22Rv1 (cell line): ENCODE measurements at regions not wholly inside any gene's neighbourhood (a gene's known extent, or its start where the extent isn't known, plus 50 kb on each side); places are given as distances from the start of the nearest gene placed in this dataset.

Experiments
- ZFX ChIP-seq: fragments of 450-650 bp; IDR thresholded peaks from 2 replicates; pipeline ENCODE4 v1.6.1; 2017; ENCODE audit warnings: antibody characterized with exemption, borderline replicate concordance
- TF ChIP-seq, protein P1 (sequence below): fragments of 450-650 bp; IDR thresholded peaks from 2 replicates; pipeline ENCODE4 v1.5.1; 2017; ENCODE audit warnings: mild to moderate bottlenecking

- TF ChIP-seq, protein P1, sequence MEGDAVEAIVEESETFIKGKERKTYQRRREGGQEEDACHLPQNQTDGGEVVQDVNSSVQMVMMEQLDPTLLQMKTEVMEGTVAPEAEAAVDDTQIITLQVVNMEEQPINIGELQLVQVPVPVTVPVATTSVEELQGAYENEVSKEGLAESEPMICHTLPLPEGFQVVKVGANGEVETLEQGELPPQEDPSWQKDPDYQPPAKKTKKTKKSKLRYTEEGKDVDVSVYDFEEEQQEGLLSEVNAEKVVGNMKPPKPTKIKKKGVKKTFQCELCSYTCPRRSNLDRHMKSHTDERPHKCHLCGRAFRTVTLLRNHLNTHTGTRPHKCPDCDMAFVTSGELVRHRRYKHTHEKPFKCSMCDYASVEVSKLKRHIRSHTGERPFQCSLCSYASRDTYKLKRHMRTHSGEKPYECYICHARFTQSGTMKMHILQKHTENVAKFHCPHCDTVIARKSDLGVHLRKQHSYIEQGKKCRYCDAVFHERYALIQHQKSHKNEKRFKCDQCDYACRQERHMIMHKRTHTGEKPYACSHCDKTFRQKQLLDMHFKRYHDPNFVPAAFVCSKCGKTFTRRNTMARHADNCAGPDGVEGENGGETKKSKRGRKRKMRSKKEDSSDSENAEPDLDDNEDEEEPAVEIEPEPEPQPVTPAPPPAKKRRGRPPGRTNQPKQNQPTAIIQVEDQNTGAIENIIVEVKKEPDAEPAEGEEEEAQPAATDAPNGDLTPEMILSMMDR = no peak
- no peak for TF ChIP-seq ZFX
These were observed 429.8 kb upstream of the ARGLU1 start for GRCh38 chr13:106997696-106998095.
